ENCODE measurements at regions not wholly inside any gene's neighbourhood (a gene's known extent, or its start where the extent isn't known, plus 50 kb on each side); places are given as distances from the start of the nearest gene placed in this dataset.

- TF ChIP-seq CTCF (IDR thresholded peaks at IDR 0.05) = no peak
- no peak for TF ChIP-seq ZFX (IDR thresholded peaks at IDR 0.05; ENCODE audit: borderline replicate concordance)
Measured at GRCh38 chr3:66133853-66134445, 86.9 kb upstream of the SLC25A26 start.

Measured in 22Rv1 (cell line).